CD4-positive, alpha-beta memory T cell (primary cell): ENCODE measurements at regions not wholly inside any gene's neighbourhood (a gene's known extent, or its start where the extent isn't known, plus 50 kb on each side); places are given as distances from the start of the nearest gene placed in this dataset.

Experiments
- CTCF ChIA-PET: fragments of 350-600 bp; sonication (Branson Sonifier 250); formaldehyde crosslinking; loops from one replicate; lab custom pipeline; 2021; ENCODE audit warnings: inconsistent platforms; ENCODE audit not compliant: partially characterized antibody; lab: Charles Lee
- POLR2A ChIA-PET: fragments of 350-600 bp; sonication (Branson Sonifier 250); formaldehyde crosslinking; loops from one replicate; lab custom pipeline; 2021; ENCODE audit not compliant: partially characterized antibody; lab: Charles Lee
- DNase-seq, 5 donors: peaks; one replicate each; pipeline versions ENCODE4 v3.0.0 to v3.0.0-alpha.2; 2020 to 2022; ENCODE audit warnings: mixed read lengths in 1 of 5
- H3K27ac ChIP-seq: one replicate; pipeline ENCODE4 v1.7.0; 2013; ENCODE audit warnings: low read depth, low read length
- H3K27me3 ChIP-seq: 2 replicates; pipeline ENCODE4 v1.7.0; 2013; ENCODE audit warnings: mild to moderate bottlenecking, low read length, moderate library complexity; ENCODE audit not compliant: insufficient read depth
- H3K36me3 ChIP-seq: 2 replicates; pipeline ENCODE4 v1.7.0; 2013; ENCODE audit warnings: mild to moderate bottlenecking, low read length, moderate library complexity; ENCODE audit not compliant: insufficient read depth
- H3K4me1 ChIP-seq: 2 replicates; pipeline ENCODE4 v1.7.0; 2013; ENCODE audit warnings: mild to moderate bottlenecking, low read length, moderate library complexity; ENCODE audit not compliant: insufficient read depth
- H3K4me3 ChIP-seq, 2 donors: one replicate each; pipeline ENCODE4 v1.7.0; 2013; ENCODE audit warnings: low read length in 2 of 2, mild to moderate bottlenecking in 1 of 2
- H3K9me3 ChIP-seq, 2 donors: one replicate each; pipeline ENCODE4 v1.7.0; 2013; ENCODE audit warnings: low read length in 2 of 2, control low read depth in 1 of 2; ENCODE audit not compliant: control insufficient read depth in 1 of 2
- H3K27ac Mint-ChIP-seq, 7 donors: one replicate each; pipeline ENCODE4 v1.8.0; 2020 to 2021; ENCODE audit warnings: mixed read lengths in 7 of 7, mild to moderate bottlenecking in 6 of 7, inconsistent platforms in 3 of 7, moderate library complexity in 3 of 7
- H3K27me3 Mint-ChIP-seq, 2 donors: one replicate each; pipeline ENCODE4 v1.8.0; 2020 to 2021; ENCODE audit warnings: mixed read lengths in 2 of 2
- H3K36me3 Mint-ChIP-seq, 2 donors: one replicate each; pipeline ENCODE4 v1.8.0; 2020 to 2021; ENCODE audit warnings: mixed read lengths in 2 of 2, inconsistent platforms in 1 of 2, mild to moderate bottlenecking in 1 of 2
- H3K4me1 Mint-ChIP-seq, 4 donors: one replicate each; pipeline ENCODE4 v1.8.0; 2020 to 2021; ENCODE audit warnings: mixed read lengths in 4 of 4, mild to moderate bottlenecking in 1 of 4
- H3K4me3 Mint-ChIP-seq, 8 donors: one replicate each; pipeline ENCODE4 v1.8.0; 2020 to 2021; ENCODE audit warnings: mixed read lengths in 8 of 8, mild to moderate bottlenecking in 7 of 8, moderate library complexity in 6 of 8, inconsistent platforms in 3 of 8
- H3K9me3 Mint-ChIP-seq, 8 donors: one replicate each; pipeline ENCODE4 v1.8.0; 2020 to 2021; ENCODE audit warnings: mixed read lengths in 8 of 8, mild to moderate bottlenecking in 5 of 8, inconsistent platforms in 3 of 8, moderate library complexity in 1 of 8
- intact Hi-C: fragments of 100-400 bp; cut with micrococcal nuclease; formaldehyde crosslinking; loops from one replicate; pipeline ENCODE4 v1.15.1; 2023

GRCh38 chr15:61639491-61639890 lies 410.4 kb upstream of the RORA start:
- no peak for DNase-seq
- H3K4me1 Mint-ChIP-seq = no peaks in the 10 kb centered on the region
- intact Hi-C loops = no loop called here
- no peak overlapping the region for H3K4me3 Mint-ChIP-seq
- peaks cover 0 to 2% (median 0%) of the 10 kb centered on the region in 8 donors for H3K9me3 Mint-ChIP-seq
- H3K27me3 Mint-ChIP-seq = peaks cover 7 to 21% of the 10 kb centered on the region in 2 donors
- Histone ChIP-seq H3K4me3 (no peak overlapping the region), H3K4me1 (no peaks in the 10 kb centered on the region), H3K9me3 (no peaks in the 10 kb centered on the region), H3K27me3 (no peaks in the 10 kb centered on the region), H3K36me3 (no peaks in the 10 kb centered on the region), H3K27ac (no peak overlapping the region)
- ChIA-PET CTCF (no interaction called here), POLR2A (no interaction called here)
- no peak overlapping the region for H3K27ac Mint-ChIP-seq
- H3K36me3 Mint-ChIP-seq = no peaks in the 10 kb centered on the region

- H3K27me3 Mint-ChIP-seq = peaks cover 12 to 17% of the 10 kb centered on the region in 2 donors
- H3K27ac Mint-ChIP-seq = no peak overlapping the region
- no peak overlapping the region for H3K27ac ChIP-seq
- no peaks in the 10 kb centered on the region for H3K27me3 ChIP-seq
- H3K36me3 ChIP-seq = no peaks in the 10 kb centered on the region
- DNase-seq = no peak
- H3K4me3 Mint-ChIP-seq = no peak overlapping the region
- H3K9me3 Mint-ChIP-seq = peaks cover 0 to 2% (median 0%) of the 10 kb centered on the region in 8 donors
- POLR2A ChIA-PET = no interaction called here
- H3K4me3 ChIP-seq = no peak overlapping the region
- CTCF ChIA-PET = no interaction called here
- H3K9me3 ChIP-seq = no peaks in the 10 kb centered on the region
- H3K36me3 Mint-ChIP-seq = no peaks in the 10 kb centered on the region
- no peaks in the 10 kb centered on the region for H3K4me1 ChIP-seq
- no peaks in the 10 kb centered on the region for H3K4me1 Mint-ChIP-seq
- intact Hi-C loops = no loop called here
Observed at GRCh38 chr15:61634837-61635236, 405.7 kb upstream of the RORA start.

GRCh38 chr15:61633951-61634350 lies 404.8 kb upstream of the RORA start:
- H3K27ac Mint-ChIP-seq = no peak overlapping the region
- H3K9me3 Mint-ChIP-seq = peaks cover 0 to 2% (median 0%) of the 10 kb centered on the region in 8 donors
- H3K36me3 ChIP-seq = no peaks in the 10 kb centered on the region
- intact Hi-C loops = no loop called here
- CTCF ChIA-PET = no interaction called here
- no peak overlapping the region for H3K4me3 Mint-ChIP-seq
- no peak overlapping the region for H3K4me3 ChIP-seq
- no peaks in the 10 kb centered on the region for H3K9me3 ChIP-seq
- DNase-seq = no peak
- peaks cover 15 to 21% of the 10 kb centered on the region in 2 donors for H3K27me3 Mint-ChIP-seq
- POLR2A ChIA-PET = no interaction called here
- H3K4me1 Mint-ChIP-seq = no peaks in the 10 kb centered on the region
- no peaks in the 10 kb centered on the region for H3K4me1 ChIP-seq
- no peaks in the 10 kb centered on the region for H3K36me3 Mint-ChIP-seq
- no peaks in the 10 kb centered on the region for H3K27me3 ChIP-seq
- no peak overlapping the region for H3K27ac ChIP-seq

- no peak for DNase-seq
- H3K4me3 Mint-ChIP-seq = no peak overlapping the region
- no peak overlapping the region for H3K4me3 ChIP-seq
- no peaks in the 10 kb centered on the region for H3K4me1 ChIP-seq
- no peaks in the 10 kb centered on the region for H3K27me3 ChIP-seq
- H3K9me3 ChIP-seq = no peaks in the 10 kb centered on the region
- intact Hi-C loops = no loop called here
- no peak overlapping the region for H3K27ac Mint-ChIP-seq
- no peaks in the 10 kb centered on the region for H3K36me3 Mint-ChIP-seq
- no peak overlapping the region for H3K27ac ChIP-seq
- H3K9me3 Mint-ChIP-seq = no peaks in the 10 kb centered on the region
- H3K36me3 ChIP-seq = no peaks in the 10 kb centered on the region
- ChIA-PET POLR2A (no interaction called here), CTCF (no interaction called here)
- H3K4me1 Mint-ChIP-seq = no peaks in the 10 kb centered on the region
- H3K27me3 Mint-ChIP-seq = peaks cover 9 to 26% of the 10 kb centered on the region in 2 donors
Observed at GRCh38 chr15:61629269-61629668, 400.2 kb upstream of the RORA start.

- DNase-seq = no peak
- H3K27ac Mint-ChIP-seq = no peak overlapping the region
- H3K4me1 ChIP-seq = no peaks in the 10 kb centered on the region
- ChIA-PET POLR2A (no interaction called here), CTCF (no interaction called here)
- H3K27me3 Mint-ChIP-seq = peaks cover 6 to 16% of the 10 kb centered on the region in 2 donors
- intact Hi-C loops = no loop called here
- H3K9me3 ChIP-seq = no peaks in the 10 kb centered on the region
- no peaks in the 10 kb centered on the region for H3K4me1 Mint-ChIP-seq
- H3K36me3 ChIP-seq = no peaks in the 10 kb centered on the region
- no peak overlapping the region for H3K27ac ChIP-seq
- H3K9me3 Mint-ChIP-seq = no peaks in the 10 kb centered on the region
- H3K27me3 ChIP-seq = no peaks in the 10 kb centered on the region
- H3K36me3 Mint-ChIP-seq = no peaks in the 10 kb centered on the region
- H3K4me3 ChIP-seq = no peak overlapping the region
- H3K4me3 Mint-ChIP-seq = no peak overlapping the region
Observed at GRCh38 chr15:61624950-61625349, 395.8 kb upstream of the RORA start.

- Histone ChIP-seq H3K9me3 (no peaks in the 10 kb centered on the region), H3K4me1 (no peaks in the 10 kb centered on the region), H3K27me3 (no peaks in the 10 kb centered on the region), H3K36me3 (no peaks in the 10 kb centered on the region), H3K4me3 (no peak overlapping the region), H3K27ac (no peak overlapping the region)
- Mint-ChIP-seq H3K27me3 (peaks cover 2 to 12% of the 10 kb centered on the region in 2 donors), H3K36me3 (no peaks in the 10 kb centered on the region), H3K4me3 (no peak overlapping the region), H3K4me1 (no peaks in the 10 kb centered on the region), H3K27ac (no peak overlapping the region), H3K9me3 (no peaks in the 10 kb centered on the region)
- CTCF ChIA-PET = no interaction called here
- POLR2A ChIA-PET = no interaction called here
- no peak for DNase-seq
- intact Hi-C loops = no loop called here
Observed at GRCh38 chr15:61623746-61624145, 394.6 kb upstream of the RORA start.

- H3K36me3 Mint-ChIP-seq = no peaks in the 10 kb centered on the region
- intact Hi-C loops = no loop called here
Observed at GRCh38 chr15:61621865-61622264, 392.8 kb upstream of the RORA start.

GRCh38 chr15:61621146-61621545 lies 392.0 kb upstream of the RORA start:
- no peaks in the 10 kb centered on the region for H3K4me1 ChIP-seq
- Mint-ChIP-seq H3K9me3 (peaks cover 3 to 11% (median 5%) of the 10 kb centered on the region in 8 donors), H3K4me1 (no peaks in the 10 kb centered on the region), H3K27ac (no peak overlapping the region), H3K36me3 (no peaks in the 10 kb centered on the region), H3K4me3 (no peak overlapping the region), H3K27me3 (peaks cover 2 to 8% of the 10 kb centered on the region in 2 donors)
- intact Hi-C loops = no loop called here
- CTCF ChIA-PET = no interaction called here
- POLR2A ChIA-PET = no interaction called here
- H3K27ac ChIP-seq = no peak overlapping the region
- H3K9me3 ChIP-seq = no peaks in the 10 kb centered on the region
- H3K4me3 ChIP-seq = no peak overlapping the region
- no peak for DNase-seq
- H3K36me3 ChIP-seq = no peaks in the 10 kb centered on the region
- no peaks in the 10 kb centered on the region for H3K27me3 ChIP-seq

More at GRCh38 chr15:61621865-61622264, 392.8 kb upstream of the RORA start:
- no peak overlapping the region for H3K4me3 ChIP-seq
- POLR2A ChIA-PET = no interaction called here
- no peaks in the 10 kb centered on the region for H3K4me1 ChIP-seq
- no peaks in the 10 kb centered on the region for H3K27me3 ChIP-seq
- peaks cover 2 to 13% of the 10 kb centered on the region in 2 donors for H3K27me3 Mint-ChIP-seq
- no peaks in the 10 kb centered on the region for H3K36me3 ChIP-seq
- H3K9me3 ChIP-seq = no peaks in the 10 kb centered on the region
- no peaks in the 10 kb centered on the region for H3K4me1 Mint-ChIP-seq
- DNase-seq = no peak
- H3K27ac Mint-ChIP-seq = no peak overlapping the region
- no peak overlapping the region for H3K27ac ChIP-seq
- H3K9me3 Mint-ChIP-seq = peaks cover 2 to 7% (median 3%) of the 10 kb centered on the region in 8 donors
- CTCF ChIA-PET = interaction anchor here (0.6 kb wide), 1 partner anchor 113 kb away, joined by 3 read pairs; no protein-coding TSS in a partner anchor
- H3K4me3 Mint-ChIP-seq = no peak overlapping the region
